ENCODE measurements at regions not wholly inside any gene's neighbourhood (a gene's known extent, or its start where the extent isn't known, plus 50 kb on each side); places are given as distances from the start of the nearest gene placed in this dataset.

DNA sequence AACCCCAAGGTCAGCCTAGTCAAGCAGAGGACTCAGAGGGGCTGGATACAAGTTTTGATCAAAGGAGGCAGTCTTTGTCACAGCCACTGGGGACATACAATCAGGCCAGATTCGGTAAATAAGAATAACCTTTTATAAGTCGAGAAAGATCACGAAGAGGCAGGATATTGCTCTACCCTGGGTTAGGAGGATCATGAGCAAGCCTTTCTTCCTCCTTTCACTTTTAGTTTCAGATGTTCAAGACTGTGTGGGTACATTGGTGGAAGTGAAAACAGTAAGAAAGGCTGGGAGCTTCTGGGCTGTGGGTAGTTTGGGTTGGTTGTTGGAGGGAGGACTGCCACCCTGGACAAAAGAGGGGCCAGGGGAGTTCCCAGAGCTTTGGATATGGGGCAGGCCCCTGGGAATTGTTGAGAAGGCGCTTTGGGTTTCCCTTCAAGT lies 127.7 kb downstream of the SNAPC1 start:
- no peak for TF ChIP-seq BHLHE40 (IDR thresholded peaks at IDR 0.05; ENCODE audit: borderline replicate concordance)
- TF ChIP-seq FOXM1 (IDR thresholded peaks at IDR 0.05; ENCODE audit: borderline replicate concordance): no peak
- TF ChIP-seq ZNF384 (IDR thresholded peaks at IDR 0.05): no peak
- TF ChIP-seq TARDBP (IDR thresholded peaks at IDR 0.05): no peak
- TF ChIP-seq SP1 (IDR thresholded peaks at IDR 0.05): no peak
- TF ChIP-seq FOXA1 (IDR thresholded peaks at IDR 0.05): no peak
- no peak for TF ChIP-seq ELF4 (IDR thresholded peaks at IDR 0.05)
- no peak for TF ChIP-seq L3MBTL2 (conservative IDR thresholded peaks at IDR 0.05)
- TF ChIP-seq FOXK2 (IDR thresholded peaks at IDR 0.05): no peak
- TF ChIP-seq, protein P1, sequence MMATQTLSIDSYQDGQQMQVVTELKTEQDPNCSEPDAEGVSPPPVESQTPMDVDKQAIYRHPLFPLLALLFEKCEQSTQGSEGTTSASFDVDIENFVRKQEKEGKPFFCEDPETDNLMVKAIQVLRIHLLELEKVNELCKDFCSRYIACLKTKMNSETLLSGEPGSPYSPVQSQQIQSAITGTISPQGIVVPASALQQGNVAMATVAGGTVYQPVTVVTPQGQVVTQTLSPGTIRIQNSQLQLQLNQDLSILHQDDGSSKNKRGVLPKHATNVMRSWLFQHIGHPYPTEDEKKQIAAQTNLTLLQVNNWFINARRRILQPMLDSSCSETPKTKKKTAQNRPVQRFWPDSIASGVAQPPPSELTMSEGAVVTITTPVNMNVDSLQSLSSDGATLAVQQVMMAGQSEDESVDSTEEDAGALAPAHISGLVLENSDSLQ (IDR thresholded peaks at IDR 0.05): no peak
- TF ChIP-seq LEF1 (IDR thresholded peaks at IDR 0.05; ENCODE audit: borderline replicate concordance): no peak
- TF ChIP-seq CTBP1 (IDR thresholded peaks at IDR 0.05; ENCODE audit: borderline replicate concordance): no peak
- TF ChIP-seq SUZ12 (IDR thresholded peaks at IDR 0.05): no peak
- no peak for TF ChIP-seq NFRKB (IDR thresholded peaks at IDR 0.05)

All from HEK293T (cell line).